ENCODE measurements at regions not wholly inside any gene's neighbourhood (a gene's known extent, or its start where the extent isn't known, plus 50 kb on each side); places are given as distances from the start of the nearest gene placed in this dataset.

- Histone ChIP-seq H3F3A (ENCODE audit: insufficient read depth, low read length) (0 out of 2 replicates have a peak, but pooled peaks cover 2% of the 10 kb centered on the region), H3K36me3 (replicated peaks; ENCODE audit: insufficient read depth, low read length) (no peaks in the 10 kb centered on the region), H3K4me1 (ENCODE audit: low read length) (no peaks in the 10 kb centered on the region; the same call in 1 of the 2 replicates), H3K9me2 (replicated peaks; ENCODE audit: insufficient read depth, low read length) (no peaks in the 10 kb centered on the region), H3K27ac (ENCODE audit: low read length) (no peak overlapping the region), H2AFZ (ENCODE audit: low read length) (no peak overlapping the region), H3K9me3 (replicated peaks; ENCODE audit: insufficient read depth, low read length) (no peaks in the 10 kb centered on the region), H4K20me1 (ENCODE audit: insufficient read depth, low read length) (no peaks in the 10 kb centered on the region), H3K9ac (ENCODE audit: low read length) (no peak overlapping the region), H3K4me3 (ENCODE audit: low read length) (no peak overlapping the region), H3K4me2 (ENCODE audit: low read depth, low read length) (no peak overlapping the region), H3K27me3 (replicated peaks; ENCODE audit: insufficient read depth, low read length) (no peaks in the 10 kb centered on the region), H3K79me2 (ENCODE audit: low read length) (no peaks in the 10 kb centered on the region)
- no peak for DNase-seq
- TF ChIP-seq EZH2 (optimal IDR thresholded peaks at IDR 0.05; ENCODE audit: low read depth, low read length) (no peak), CTCF (IDR thresholded peaks at IDR 0.05; ENCODE audit: low read length) (no peak), EZH2phosphoT487 (IDR thresholded peaks at IDR 0.05; ENCODE audit: low read length) (no peak)
These were observed 370.3 kb upstream of the ADGRL2 start for GRCh38 chr1:81430236-81430938.

GRCh38 chr1:81428998-81429397 is 371.7 kb upstream of the ADGRL2 start:
- Histone ChIP-seq H3K4me1 (ENCODE audit: low read length) (no peaks in the 10 kb centered on the region; the same call in 1 of the 2 replicates), H3K9me2 (replicated peaks; ENCODE audit: insufficient read depth, low read length) (no peaks in the 10 kb centered on the region), H3K9me3 (replicated peaks; ENCODE audit: insufficient read depth, low read length) (no peaks in the 10 kb centered on the region), H3K27ac (ENCODE audit: low read length) (no peak overlapping the region), H3K36me3 (replicated peaks; ENCODE audit: insufficient read depth, low read length) (no peaks in the 10 kb centered on the region), H3K79me2 (ENCODE audit: low read length) (no peaks in the 10 kb centered on the region), H4K20me1 (ENCODE audit: insufficient read depth, low read length) (no peaks in the 10 kb centered on the region), H3K27me3 (replicated peaks; ENCODE audit: insufficient read depth, low read length) (no peaks in the 10 kb centered on the region), H3F3A (ENCODE audit: insufficient read depth, low read length) (0 out of 2 replicates have a peak, but pooled peaks cover 2% of the 10 kb centered on the region), H3K9ac (ENCODE audit: low read length) (no peak overlapping the region), H3K4me2 (ENCODE audit: low read depth, low read length) (no peak overlapping the region), H3K4me3 (ENCODE audit: low read length) (no peak overlapping the region), H2AFZ (ENCODE audit: low read length) (no peak overlapping the region)
- TF ChIP-seq EZH2 (optimal IDR thresholded peaks at IDR 0.05; ENCODE audit: low read depth, low read length) (no peak), EZH2phosphoT487 (IDR thresholded peaks at IDR 0.05; ENCODE audit: low read length) (no peak), CTCF (IDR thresholded peaks at IDR 0.05; ENCODE audit: low read length) (no peak)
- DNase-seq = no peak

GRCh38 chr1:81424816-81425215 is 375.9 kb upstream of the ADGRL2 start:
- DNase-seq = no peak
- Histone ChIP-seq H3K79me2 (ENCODE audit: low read length) (no peaks in the 10 kb centered on the region), H3K4me3 (ENCODE audit: low read length) (no peak overlapping the region), H3K36me3 (replicated peaks; ENCODE audit: insufficient read depth, low read length) (no peaks in the 10 kb centered on the region), H3K4me2 (ENCODE audit: low read depth, low read length) (no peak overlapping the region), H2AFZ (ENCODE audit: low read length) (no peak overlapping the region), H3K4me1 (ENCODE audit: low read length) (peaks cover 12% of the 10 kb centered on the region), H3K27ac (ENCODE audit: low read length) (no peak overlapping the region), H4K20me1 (ENCODE audit: insufficient read depth, low read length) (no peaks in the 10 kb centered on the region), H3K27me3 (replicated peaks; ENCODE audit: insufficient read depth, low read length) (no peaks in the 10 kb centered on the region), H3K9me2 (replicated peaks; ENCODE audit: insufficient read depth, low read length) (no peaks in the 10 kb centered on the region), H3K9me3 (replicated peaks; ENCODE audit: insufficient read depth, low read length) (no peaks in the 10 kb centered on the region), H3K9ac (ENCODE audit: low read length) (no peak overlapping the region), H3F3A (ENCODE audit: insufficient read depth, low read length) (no peaks in the 10 kb centered on the region)
- no peak for TF ChIP-seq EZH2phosphoT487 (IDR thresholded peaks at IDR 0.05; ENCODE audit: low read length)
- no peak for TF ChIP-seq EZH2 (optimal IDR thresholded peaks at IDR 0.05; ENCODE audit: low read depth, low read length)
- no peak for TF ChIP-seq CTCF (IDR thresholded peaks at IDR 0.05; ENCODE audit: low read length)

All from MM.1S (cell line).